HL-60 (cell line): ENCODE measurements at regions not wholly inside any gene's neighbourhood (a gene's known extent, or its start where the extent isn't known, plus 50 kb on each side); places are given as distances from the start of the nearest gene placed in this dataset.

Experiments
- CTCF ChIP-seq: IDR thresholded peaks from one replicate; pipeline ENCODE4 v1.5.1; 2011; ENCODE audit warnings: low read length, control low read depth, inconsistent platforms; ENCODE audit not compliant: insufficient read depth
- GABPA ChIP-seq: IDR thresholded peaks from 2 replicates; pipeline ENCODE4 v1.6.1; 2012; ENCODE audit warnings: low read depth

DNA sequence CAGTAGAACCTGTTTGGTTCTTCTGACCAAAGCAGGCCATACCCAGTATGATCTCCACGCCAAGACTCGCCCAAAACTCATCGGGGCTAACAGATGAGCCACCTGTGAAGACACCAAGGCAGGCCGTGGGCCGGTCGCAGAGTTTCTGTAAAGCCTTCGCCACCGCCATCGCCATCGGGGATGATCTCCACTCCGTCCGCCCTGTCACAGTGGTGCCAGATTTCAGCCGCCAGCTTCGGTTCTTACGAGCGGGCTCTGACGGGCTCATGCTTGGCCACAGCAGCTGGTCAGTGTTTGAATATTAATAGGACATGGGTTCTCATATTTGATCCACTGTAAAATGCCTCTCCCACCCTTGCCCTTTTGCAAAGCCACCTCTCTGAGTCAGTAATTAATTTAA is 113.2 kb upstream of the TMEM132D start:
- TF ChIP-seq GABPA (no peak), CTCF (no peak)
